ENCODE measurements at regions not wholly inside any gene's neighbourhood (a gene's known extent, or its start where the extent isn't known, plus 50 kb on each side); places are given as distances from the start of the nearest gene placed in this dataset.

DNA sequence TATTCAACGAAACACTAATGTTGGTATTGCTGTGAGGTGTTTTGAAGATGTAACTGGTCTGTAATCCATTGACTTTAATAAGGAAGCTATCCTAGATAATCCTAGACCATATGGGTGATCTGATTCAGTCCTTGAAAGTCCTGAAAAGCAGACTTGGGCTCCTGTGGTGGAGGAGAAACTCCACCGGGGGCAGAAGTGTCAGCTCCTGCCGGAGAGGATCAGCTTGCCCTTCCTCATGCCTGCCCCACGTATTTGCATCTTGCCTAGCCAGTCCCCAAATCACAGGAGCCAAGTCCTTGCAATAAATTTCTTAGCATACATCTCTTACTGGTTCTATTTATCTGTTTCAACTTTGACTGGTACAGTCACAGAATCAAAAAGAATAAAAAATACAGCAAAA, 144.2 kb upstream of the DLGAP1 start:
- DNase-seq (ENCODE audit: low spot score) = no peak
- TF ChIP-seq, protein P1, sequence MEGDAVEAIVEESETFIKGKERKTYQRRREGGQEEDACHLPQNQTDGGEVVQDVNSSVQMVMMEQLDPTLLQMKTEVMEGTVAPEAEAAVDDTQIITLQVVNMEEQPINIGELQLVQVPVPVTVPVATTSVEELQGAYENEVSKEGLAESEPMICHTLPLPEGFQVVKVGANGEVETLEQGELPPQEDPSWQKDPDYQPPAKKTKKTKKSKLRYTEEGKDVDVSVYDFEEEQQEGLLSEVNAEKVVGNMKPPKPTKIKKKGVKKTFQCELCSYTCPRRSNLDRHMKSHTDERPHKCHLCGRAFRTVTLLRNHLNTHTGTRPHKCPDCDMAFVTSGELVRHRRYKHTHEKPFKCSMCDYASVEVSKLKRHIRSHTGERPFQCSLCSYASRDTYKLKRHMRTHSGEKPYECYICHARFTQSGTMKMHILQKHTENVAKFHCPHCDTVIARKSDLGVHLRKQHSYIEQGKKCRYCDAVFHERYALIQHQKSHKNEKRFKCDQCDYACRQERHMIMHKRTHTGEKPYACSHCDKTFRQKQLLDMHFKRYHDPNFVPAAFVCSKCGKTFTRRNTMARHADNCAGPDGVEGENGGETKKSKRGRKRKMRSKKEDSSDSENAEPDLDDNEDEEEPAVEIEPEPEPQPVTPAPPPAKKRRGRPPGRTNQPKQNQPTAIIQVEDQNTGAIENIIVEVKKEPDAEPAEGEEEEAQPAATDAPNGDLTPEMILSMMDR (IDR thresholded peaks at IDR 0.05; ENCODE audit: extremely low read depth, missing control alignments) = no peak

DNA sequence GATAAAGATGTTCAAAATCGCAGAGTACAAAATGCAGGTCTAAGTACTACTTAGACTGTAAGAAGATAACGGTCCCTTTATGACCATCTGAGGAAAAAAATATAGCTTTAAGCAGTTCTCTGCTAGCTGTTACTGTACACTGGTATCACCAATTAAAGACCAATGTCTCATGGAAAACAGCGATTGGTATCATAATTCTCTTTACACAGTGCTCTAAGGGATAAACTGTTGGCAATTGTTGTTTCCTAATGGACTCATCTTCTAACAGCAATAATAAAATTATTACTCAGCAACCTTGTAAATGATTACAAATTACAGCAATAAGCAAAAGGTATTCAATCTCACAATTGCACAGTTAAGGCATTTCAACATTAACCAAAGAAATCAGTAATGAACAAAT, 142.2 kb upstream of the DLGAP1 start:
- TF ChIP-seq, protein P1 (IDR thresholded peaks at IDR 0.05; ENCODE audit: extremely low read depth, missing control alignments) = no peak
- no peak for DNase-seq (ENCODE audit: low spot score)

DNA sequence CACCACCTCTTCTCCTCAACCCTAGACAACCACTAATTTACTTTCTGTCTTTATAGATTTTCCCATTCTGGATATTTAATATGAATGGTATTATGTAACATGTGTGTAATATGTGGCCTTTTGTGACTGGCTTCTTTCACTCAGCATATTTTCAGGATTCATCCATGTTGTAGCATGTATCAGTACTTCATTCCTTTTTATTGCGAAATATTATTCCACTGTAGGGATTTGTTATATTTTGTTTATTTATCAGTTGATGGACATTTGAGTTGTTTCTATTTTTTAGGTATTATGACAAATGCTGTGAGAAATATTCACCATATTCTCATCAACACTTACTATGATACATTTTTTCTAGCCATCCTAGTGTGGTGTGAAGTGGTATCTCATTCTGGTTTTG, 138.8 kb upstream of the DLGAP1 start:
- DNase-seq (ENCODE audit: low spot score) = no peak
- TF ChIP-seq, protein P1 (IDR thresholded peaks at IDR 0.05; ENCODE audit: extremely low read depth, missing control alignments) = no peak

DNA sequence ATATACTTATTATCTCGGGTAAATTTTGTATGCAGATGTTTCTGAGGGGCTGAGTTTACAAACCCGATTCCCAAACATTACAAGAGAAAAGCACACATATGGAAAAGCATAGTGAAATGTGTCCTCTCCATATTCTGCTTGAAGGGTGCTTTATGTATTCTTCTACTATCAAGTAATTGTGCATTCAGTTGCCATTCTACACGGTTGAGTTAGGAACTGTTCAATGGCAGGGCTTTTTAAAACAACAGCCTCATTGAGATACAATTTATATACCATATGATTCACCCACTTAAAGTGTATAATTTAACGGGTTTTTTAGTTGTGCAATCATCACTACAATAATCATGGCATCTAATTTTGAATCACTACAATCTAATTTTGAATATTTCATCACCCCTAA, 138.4 kb upstream of the DLGAP1 start:
- no peak for DNase-seq (ENCODE audit: low spot score)
- TF ChIP-seq, protein P1 (IDR thresholded peaks at IDR 0.05; ENCODE audit: extremely low read depth, missing control alignments) = no peak

DNA sequence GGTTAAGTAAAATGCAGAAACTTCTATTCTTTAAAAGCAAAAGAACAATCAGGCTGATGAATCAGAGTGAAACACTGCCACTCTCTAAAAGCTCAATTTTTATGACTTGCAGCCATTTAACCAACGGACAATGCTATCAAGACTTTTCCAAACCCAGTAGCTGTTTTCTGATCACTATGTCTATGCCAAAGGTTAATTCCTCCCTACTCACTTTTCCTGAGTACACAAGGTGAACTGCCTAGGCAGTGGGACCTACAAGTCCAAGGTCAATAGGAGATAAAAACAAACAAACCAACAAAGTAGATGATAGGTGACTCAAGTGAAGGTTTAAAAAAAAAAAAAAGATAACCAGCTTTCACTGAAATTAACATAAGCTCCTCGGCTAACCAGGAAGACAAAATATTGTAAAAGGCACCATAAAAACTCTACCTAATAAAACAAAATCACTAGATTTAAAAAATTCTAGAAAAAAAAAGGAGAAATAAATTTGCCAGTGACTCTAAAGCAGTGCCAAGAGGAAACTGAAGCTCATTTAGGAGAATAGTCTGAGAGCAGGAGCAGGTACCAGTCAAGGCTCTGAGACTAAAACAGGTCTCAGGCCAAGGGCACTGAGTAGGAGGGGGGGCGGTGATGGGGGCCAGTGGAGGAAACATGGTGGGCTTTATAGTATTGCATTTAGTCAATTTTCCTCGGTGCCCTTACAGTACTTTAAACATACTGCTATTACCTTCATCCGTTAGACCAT, 134.1 kb upstream of the DLGAP1 start:
- TF ChIP-seq, protein P1 (IDR thresholded peaks at IDR 0.05; ENCODE audit: extremely low read depth, missing control alignments) = no peak

DNA sequence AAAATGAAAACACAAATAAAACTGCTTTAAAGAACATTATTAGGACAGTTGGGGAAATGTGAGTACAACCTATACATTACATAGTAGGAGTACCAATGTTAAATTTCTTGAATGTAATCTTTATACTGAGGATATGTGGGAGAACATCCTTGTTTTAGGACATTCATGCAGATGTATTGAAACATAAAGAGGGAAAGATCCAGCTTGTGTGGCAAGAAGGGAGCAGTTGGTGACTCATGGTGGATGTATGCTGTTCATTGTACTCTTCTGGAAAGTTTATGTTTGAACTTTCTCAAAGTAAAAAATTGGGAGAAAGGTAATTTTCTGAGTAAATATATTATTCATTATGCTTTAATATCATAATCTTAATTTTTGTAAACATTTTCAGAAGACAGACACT, 132.1 kb upstream of the DLGAP1 start:
- no peak for DNase-seq (ENCODE audit: low spot score)
- TF ChIP-seq, protein P1 (IDR thresholded peaks at IDR 0.05; ENCODE audit: extremely low read depth, missing control alignments) = no peak

More for the DNA sequence above, 134.1 kb upstream of the DLGAP1 start:
- DNase-seq (ENCODE audit: low spot score) = no peak

DNA sequence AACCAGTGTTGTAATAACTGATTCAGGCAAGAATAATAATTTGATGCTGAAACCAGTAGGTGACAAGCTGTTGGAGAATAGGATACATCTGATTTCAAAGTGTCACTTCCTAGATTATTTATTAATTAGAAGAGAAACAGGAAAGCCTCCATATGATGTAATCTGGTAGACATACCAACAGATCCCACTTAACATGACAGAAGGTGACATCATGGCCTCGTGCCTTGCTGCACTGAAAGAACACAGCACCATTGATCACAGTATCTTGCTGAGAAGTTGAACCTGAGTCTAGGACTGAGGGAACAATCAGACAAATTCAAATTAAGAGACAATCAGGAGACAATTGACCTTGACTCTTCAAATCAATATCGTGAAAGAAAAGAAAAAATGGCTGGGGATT, 131.6 kb upstream of the DLGAP1 start:
- no peak for DNase-seq (ENCODE audit: low spot score)

More for the DNA sequence above, 131.6 kb upstream of the DLGAP1 start:
- TF ChIP-seq, protein P1 (IDR thresholded peaks at IDR 0.05; ENCODE audit: extremely low read depth, missing control alignments) = no peak
